Sigmoid colon (tissue), 6 donors: ENCODE measurements at regions not wholly inside any gene's neighbourhood (a gene's known extent, or its start where the extent isn't known, plus 50 kb on each side); places are given as distances from the start of the nearest gene placed in this dataset.
"Not testable (repeated sequence)": the region's sequence is repeated elsewhere in the genome, so short reads cannot be mapped to it uniquely, and the experiment has no call there.

ENCODE experiments used
- DNase-seq: peaks from one replicate; pipeline ENCODE4 v3.0.0-alpha.2; 2019
- H3K27ac ChIP-seq, 4 donors: fragments of 200-600 bp; sonication (generic); one replicate each; pipeline ENCODE4 v1.5.1; 2016 to 2019; ENCODE audit warnings: mild to moderate bottlenecking in 1 of 4
- H3K27me3 ChIP-seq, 3 donors: fragments of 200-600 bp; sonication (generic); one replicate each; pipeline ENCODE4 v1.5.1; 2019; ENCODE audit warnings: mild to moderate bottlenecking in 1 of 3
- H3K36me3 ChIP-seq, 4 donors: fragments of 200-600 bp; sonication (generic); one replicate each; pipeline ENCODE4 v1.5.1; 2016 to 2019
- H3K4me1 ChIP-seq, 4 donors: fragments of 200-600 bp; sonication (generic); one replicate each; pipeline ENCODE4 v1.5.1; 2017 to 2019
- H3K4me3 ChIP-seq, 4 donors: fragments of 200-600 bp; sonication (generic); one replicate each; pipeline ENCODE4 v1.5.1; 2017 to 2019; ENCODE audit warnings: mild to moderate bottlenecking in 2 of 4, moderate library complexity in 1 of 4
- H3K9me3 ChIP-seq, 4 donors: fragments of 200-600 bp in 3 of 4; sonication (generic) in 3 of 4; one replicate each; pipeline versions ENCODE4 v1.5.1 to v1.6.1; 2013 to 2019
- CTCF ChIP-seq, 4 experiments: fragments of 450-650 bp in 3 of 4; fragments of 200-600 bp in 1 of 4; IDR thresholded peaks; one replicate each; pipeline ENCODE4 v1.5.1; 2016 to 2019; ENCODE audit warnings: antibody characterized with exemption in 4 of 4, mild to moderate bottlenecking in 3 of 4, moderate library complexity in 2 of 4
- EP300 ChIP-seq, 4 donors: sonication (generic); formaldehyde crosslinking; IDR thresholded peaks; one replicate each; pipeline ENCODE4 v1.6.1; 2017; ENCODE audit warnings: antibody characterized with exemption in 4 of 4
- POLR2A ChIP-seq, 2 donors: fragments of 450-650 bp; IDR thresholded peaks; one replicate each; pipeline ENCODE4 v1.6.1; 2016; ENCODE audit warnings: antibody characterized with exemption in 2 of 2, mild to moderate bottlenecking in 2 of 2, moderate library complexity in 2 of 2
- POLR2AphosphoS5 ChIP-seq, 4 donors: sonication (generic); formaldehyde crosslinking; IDR thresholded peaks; one replicate each; pipeline ENCODE4 v1.6.1; 2017; ENCODE audit warnings: antibody characterized with exemption in 4 of 4
- WGBS, 2 donors: extraction: QIAGEN DNeasy Blood & Tissue Kit; methylation state at CpG; one replicate each; pipeline ENCODE4 v1.1.7; 2013; 5-methylcytosine and 5-hydroxymethylcytosine counted together
- intact Hi-C: fragments of 100-400 bp; cut with DNase I; formaldehyde crosslinking; loops from one replicate; pipeline ENCODE4 v1.15.1; 2023
- donor health status: healthy with polysubstance abuse.
- donor health status: healthy.

- DNase-seq: no peak
- intact Hi-C loops: no loop called here
- Histone ChIP-seq H3K27me3 (no peaks in the 10 kb centered on the region), H3K4me3 (no peak overlapping the region), H3K27ac (no peak overlapping the region), H3K4me1 (no peaks in the 10 kb centered on the region), H3K36me3 (no peaks in the 10 kb centered on the region), H3K9me3 (no peaks in the 10 kb centered on the region)
- TF ChIP-seq CTCF (IDR thresholded peaks at IDR 0.05): peak in 1 of 4 experiments; percentile 31
- TF ChIP-seq POLR2A (IDR thresholded peaks at IDR 0.05): no peak
- TF ChIP-seq POLR2AphosphoS5 (IDR thresholded peaks at IDR 0.05): no peak
- 10 to 18% methylated on average over 2 of the region's 2 CpGs for WGBS, 2 donors
Measured at GRCh38 chr3:71926262-71926600, 141.3 kb upstream of the PROK2 start.

GRCh38 chr3:71925511-71926261, 140.7 kb upstream of the PROK2 start:
- 36 to 68% methylated on average over 12 of the region's 13 CpGs for WGBS, 2 donors
- H3K4me1 ChIP-seq, H3K4me3 ChIP-seq, H3K27me3 ChIP-seq, DNase-seq, H3K27ac ChIP-seq, H3K9me3 ChIP-seq, H3K36me3 ChIP-seq, intact Hi-C loops: not testable (repeated sequence)

GRCh38 chr3:71924721-71925120, 139.8 kb upstream of the PROK2 start:
- no peaks in the 10 kb centered on the region for H3K4me1 ChIP-seq
- no peaks in the 10 kb centered on the region for H3K36me3 ChIP-seq
- no peaks in the 10 kb centered on the region for H3K27me3 ChIP-seq
- no peaks in the 10 kb centered on the region for H3K9me3 ChIP-seq
- H3K4me3 ChIP-seq: no peak overlapping the region
- intact Hi-C loops: no loop called here
- H3K27ac ChIP-seq: no peak overlapping the region
- TF ChIP-seq POLR2AphosphoS5 (IDR thresholded peaks at IDR 0.05): no peak
- no peak for TF ChIP-seq EP300 (IDR thresholded peaks at IDR 0.05)
- no peak for TF ChIP-seq CTCF (IDR thresholded peaks at IDR 0.05)
- no peak for TF ChIP-seq POLR2A (IDR thresholded peaks at IDR 0.05)
- WGBS, 2 donors: 85 to 92% methylated on average over 2 of the region's 2 CpGs
- no peak for DNase-seq

GRCh38 chr3:71921036-71921435, 136.1 kb upstream of the PROK2 start:
- WGBS, 2 donors: 93 to 97% methylated on average over 1 of the region's 1 CpG
- DNase-seq: no peak
- Histone ChIP-seq H3K4me1 (peaks cover 0 to 6% (median 0%) of the 10 kb centered on the region in 4 donors), H3K27ac (no peak overlapping the region), H3K9me3 (no peaks in the 10 kb centered on the region), H3K36me3 (no peaks in the 10 kb centered on the region), H3K27me3 (no peaks in the 10 kb centered on the region), H3K4me3 (no peak overlapping the region)
- no peak for TF ChIP-seq EP300 (IDR thresholded peaks at IDR 0.05)
- no peak for TF ChIP-seq POLR2A (IDR thresholded peaks at IDR 0.05)
- TF ChIP-seq CTCF (IDR thresholded peaks at IDR 0.05): no peak
- TF ChIP-seq POLR2AphosphoS5 (IDR thresholded peaks at IDR 0.05): no peak
- intact Hi-C loops: no loop called here

- intact Hi-C loops: no loop called here
- H3K4me1 ChIP-seq: peaks cover 0 to 6% (median 0%) of the 10 kb centered on the region in 4 donors
- no peaks in the 10 kb centered on the region for H3K27me3 ChIP-seq
- TF ChIP-seq POLR2AphosphoS5 (IDR thresholded peaks at IDR 0.05) (no peak), CTCF (IDR thresholded peaks at IDR 0.05) (no peak), EP300 (IDR thresholded peaks at IDR 0.05) (no peak), POLR2A (IDR thresholded peaks at IDR 0.05) (no peak)
- no peaks in the 10 kb centered on the region for H3K36me3 ChIP-seq
- no peak overlapping the region for H3K4me3 ChIP-seq
- no peak overlapping the region for H3K27ac ChIP-seq
- no peaks in the 10 kb centered on the region for H3K9me3 ChIP-seq
- WGBS, 2 donors: 40 to 71% methylated on average over 3 of the region's 3 CpGs
- DNase-seq: no peak
Measured at GRCh38 chr3:71919572-71919971, 134.6 kb upstream of the PROK2 start.
